Activated T-cell treated with anti-CD3 and anti-CD28 coated beads, Interleukin-2, amount 50 U/mL, for 24 hours (primary cell): ENCODE measurements at regions not wholly inside any gene's neighbourhood (a gene's known extent, or its start where the extent isn't known, plus 50 kb on each side); places are given as distances from the start of the nearest gene placed in this dataset.
"Not testable (repeated sequence)": the region's sequence is repeated elsewhere in the genome, so short reads cannot be mapped to it uniquely, and the experiment has no call there.

Experiments used
- DNase-seq: peaks from one replicate; pipeline ENCODE4 v3.0.0-alpha.2; 2020
- H3K27ac Mint-ChIP-seq: 2 replicates; pipeline ENCODE4 v1.8.0; 2020; ENCODE audit warnings: mild to moderate bottlenecking, mixed read lengths
- H3K27me3 Mint-ChIP-seq: 2 replicates; pipeline ENCODE4 v1.8.0; 2020; ENCODE audit warnings: mixed read lengths
- H3K36me3 Mint-ChIP-seq: 2 replicates; pipeline ENCODE4 v1.8.0; 2020; ENCODE audit warnings: low read depth, mixed read lengths
- H3K4me1 Mint-ChIP-seq: 2 replicates; pipeline ENCODE4 v1.8.0; 2020; ENCODE audit warnings: low read depth, mixed read lengths
- H3K4me3 Mint-ChIP-seq: 2 replicates; pipeline ENCODE4 v1.8.0; 2020; ENCODE audit warnings: mild to moderate bottlenecking, moderate library complexity, mixed read lengths
- H3K9me3 Mint-ChIP-seq: 2 replicates; pipeline ENCODE4 v1.8.0; 2020; ENCODE audit warnings: mixed read lengths

DNA sequence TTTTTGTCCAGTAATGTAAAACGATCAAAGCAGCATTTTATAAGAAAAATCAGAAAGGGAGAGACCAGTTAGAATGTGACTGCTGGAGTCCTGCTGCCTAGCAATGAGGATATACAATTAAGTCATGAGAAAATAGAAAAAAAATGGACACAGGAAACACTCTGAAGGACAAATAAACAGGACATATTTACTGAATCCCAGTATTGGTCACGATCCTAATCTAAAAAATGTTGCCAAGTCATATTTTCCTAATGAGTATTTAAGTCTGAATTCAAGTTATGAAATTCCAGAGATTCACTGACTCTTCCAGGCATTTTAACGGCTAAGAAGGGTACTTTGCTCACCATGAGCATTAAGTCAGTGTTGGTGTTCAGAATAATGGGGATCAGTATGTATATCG is 154.3 kb upstream of the CCDC54 start:
- no peaks in the 10 kb centered on the region for H3K36me3 Mint-ChIP-seq
- H3K4me1 Mint-ChIP-seq = no peaks in the 10 kb centered on the region
- H3K27me3 Mint-ChIP-seq = no peaks in the 10 kb centered on the region
- H3K27ac Mint-ChIP-seq = no peak overlapping the region
- H3K9me3 Mint-ChIP-seq = no peaks in the 10 kb centered on the region
- DNase-seq = no peak
- H3K4me3 Mint-ChIP-seq = no peak overlapping the region

DNA sequence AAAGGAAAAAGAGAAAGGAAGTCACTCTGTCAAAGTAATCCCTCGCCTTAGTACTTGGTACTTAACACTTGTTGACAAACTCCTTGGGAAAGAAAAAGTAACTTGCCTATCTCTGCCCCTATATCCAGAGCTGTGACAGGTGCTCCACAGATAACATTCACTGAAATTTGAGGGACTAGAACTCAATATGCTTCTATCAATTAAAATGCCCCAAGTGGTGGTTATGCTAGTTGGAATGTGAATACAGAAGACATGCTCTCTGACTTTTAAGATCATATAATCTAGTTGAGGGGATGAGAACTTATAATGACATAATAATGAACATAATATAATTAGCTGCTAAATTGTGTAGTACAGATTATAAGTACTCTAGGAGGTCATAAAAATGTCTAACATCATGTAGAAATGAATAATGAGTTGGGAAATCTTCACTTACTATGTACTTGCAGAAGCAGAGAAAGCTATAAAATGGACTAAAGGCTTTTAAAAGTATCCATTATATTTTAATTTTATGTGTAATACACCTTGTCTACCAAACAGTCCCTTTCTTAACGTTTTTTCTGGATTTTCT is 153.1 kb upstream of the CCDC54 start:
- Mint-ChIP-seq H3K36me3 (no peaks in the 10 kb centered on the region), H3K27me3 (no peaks in the 10 kb centered on the region), H3K27ac (no peak overlapping the region), H3K9me3 (no peaks in the 10 kb centered on the region), H3K4me3 (no peak overlapping the region), H3K4me1 (no peaks in the 10 kb centered on the region)
- DNase-seq = no peak

DNA sequence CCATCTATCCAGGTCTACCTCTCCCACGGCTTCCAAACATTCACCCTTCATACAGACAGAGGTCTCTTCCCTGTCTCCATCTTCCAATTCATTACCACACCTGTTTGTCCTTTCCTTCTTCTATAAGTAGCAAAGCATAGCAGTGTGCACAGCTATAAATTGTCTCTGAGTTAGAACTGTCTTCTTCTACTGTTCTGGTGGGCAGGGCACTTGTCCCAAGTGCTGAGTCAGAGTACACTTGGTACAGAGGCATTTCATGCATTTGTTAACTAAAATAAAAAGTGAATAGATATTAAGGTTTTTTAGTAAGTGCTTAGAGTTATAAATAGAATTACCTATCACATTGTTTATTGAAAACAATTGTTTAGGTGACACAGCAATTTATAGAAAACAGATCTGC is 150.1 kb upstream of the CCDC54 start:
- Mint-ChIP-seq H3K4me1 (no peaks in the 10 kb centered on the region), H3K9me3 (no peaks in the 10 kb centered on the region), H3K27me3 (no peaks in the 10 kb centered on the region), H3K4me3 (no peak overlapping the region), H3K36me3 (no peaks in the 10 kb centered on the region), H3K27ac (no peak overlapping the region)
- no peak for DNase-seq

DNA sequence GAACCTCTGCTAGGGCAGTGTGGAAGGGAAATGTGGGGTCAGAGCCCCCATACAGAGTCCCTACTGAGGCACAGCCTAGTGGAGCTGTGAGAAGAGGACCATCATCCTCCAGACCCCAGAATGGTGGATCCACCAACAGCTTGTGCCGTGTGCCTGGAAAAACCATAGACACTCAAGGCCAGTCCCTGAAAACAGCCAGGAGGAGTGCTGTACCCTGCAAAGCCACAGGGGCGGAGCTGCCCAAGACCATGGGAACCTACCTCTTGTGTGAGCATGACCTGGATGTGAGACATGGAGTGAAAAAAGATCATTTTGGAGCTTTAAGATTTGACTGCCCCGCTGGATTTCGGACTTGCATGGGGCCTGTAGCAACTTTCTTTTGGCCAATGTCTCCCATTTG is 143.4 kb upstream of the CCDC54 start:
- H3K36me3 Mint-ChIP-seq = not testable (repeated sequence)

DNA sequence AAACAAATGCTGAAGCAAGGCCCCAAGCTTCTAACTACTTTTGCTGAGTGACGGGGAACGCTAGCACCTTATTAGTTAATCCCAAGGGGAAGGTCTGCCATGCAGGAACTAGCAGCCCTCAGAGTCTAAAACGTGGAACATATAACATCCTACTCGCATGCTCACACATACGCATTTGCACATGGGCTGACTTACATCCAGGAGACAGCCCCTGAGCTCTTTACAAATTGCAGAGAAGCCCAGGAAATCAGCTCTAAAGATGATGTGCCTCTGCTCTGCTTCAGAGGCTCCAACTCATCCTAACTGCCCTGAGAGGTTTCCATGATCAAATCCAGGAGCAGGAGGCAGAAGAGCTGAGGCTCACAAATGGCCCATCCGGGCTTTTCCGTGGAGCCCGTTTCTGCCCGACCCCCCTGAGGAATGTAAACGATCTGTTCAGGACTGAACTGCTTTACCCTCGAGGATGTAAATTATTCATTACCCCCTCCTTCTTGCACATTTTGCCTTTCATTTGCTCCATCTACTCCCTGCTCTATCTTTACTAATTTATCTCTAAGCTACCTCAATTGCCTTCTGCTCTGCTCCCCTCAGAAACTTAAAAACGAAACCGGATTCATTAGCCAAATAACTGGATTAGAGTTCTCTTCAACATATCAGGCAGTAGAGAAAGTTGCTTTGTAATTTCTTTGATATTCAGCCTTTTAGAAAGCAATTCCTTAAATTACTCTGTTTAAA is 141.9 kb upstream of the CCDC54 start:
- Mint-ChIP-seq H3K27me3 (peaks cover 17% of the 10 kb centered on the region), H3K9me3 (no peaks in the 10 kb centered on the region), H3K4me3 (peak overlapping the region; percentile 57), H3K4me1 (peaks cover 14% of the 10 kb centered on the region), H3K27ac (no peak overlapping the region), H3K36me3 (no peaks in the 10 kb centered on the region)
- no peak for DNase-seq

More for the DNA sequence above, 143.4 kb upstream of the CCDC54 start:
- H3K9me3 Mint-ChIP-seq, H3K27ac Mint-ChIP-seq, DNase-seq, H3K4me1 Mint-ChIP-seq, H3K4me3 Mint-ChIP-seq: not testable (repeated sequence)
- H3K27me3 Mint-ChIP-seq = peaks cover 17% of the 10 kb centered on the region

DNA sequence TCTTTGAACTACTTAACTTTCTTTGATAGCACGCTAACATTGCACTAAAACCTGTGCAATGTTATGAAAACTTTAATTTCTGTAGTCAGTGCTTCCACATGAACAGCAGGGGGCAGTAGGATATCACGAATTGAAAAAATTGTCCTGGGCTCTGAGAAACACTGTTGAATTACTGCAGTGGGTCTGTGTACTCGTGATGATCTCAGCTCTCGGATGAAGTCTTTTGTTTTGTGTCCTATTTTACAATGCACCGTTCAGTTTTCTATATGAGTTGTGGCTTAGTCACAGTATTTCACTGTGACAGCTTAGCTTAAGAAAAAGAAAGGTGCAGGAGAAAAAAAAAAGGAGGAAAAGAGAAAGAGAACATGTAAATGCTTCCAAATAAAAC is 141.3 kb upstream of the CCDC54 start:
- Mint-ChIP-seq H3K9me3 (no peaks in the 10 kb centered on the region), H3K4me1 (peaks cover 16% of the 10 kb centered on the region), H3K27ac (no peak overlapping the region), H3K36me3 (peaks cover 2% of the 10 kb centered on the region), H3K4me3 (peak overlapping the region; percentile 57), H3K27me3 (peaks cover 20% of the 10 kb centered on the region)
- no peak for DNase-seq

DNA sequence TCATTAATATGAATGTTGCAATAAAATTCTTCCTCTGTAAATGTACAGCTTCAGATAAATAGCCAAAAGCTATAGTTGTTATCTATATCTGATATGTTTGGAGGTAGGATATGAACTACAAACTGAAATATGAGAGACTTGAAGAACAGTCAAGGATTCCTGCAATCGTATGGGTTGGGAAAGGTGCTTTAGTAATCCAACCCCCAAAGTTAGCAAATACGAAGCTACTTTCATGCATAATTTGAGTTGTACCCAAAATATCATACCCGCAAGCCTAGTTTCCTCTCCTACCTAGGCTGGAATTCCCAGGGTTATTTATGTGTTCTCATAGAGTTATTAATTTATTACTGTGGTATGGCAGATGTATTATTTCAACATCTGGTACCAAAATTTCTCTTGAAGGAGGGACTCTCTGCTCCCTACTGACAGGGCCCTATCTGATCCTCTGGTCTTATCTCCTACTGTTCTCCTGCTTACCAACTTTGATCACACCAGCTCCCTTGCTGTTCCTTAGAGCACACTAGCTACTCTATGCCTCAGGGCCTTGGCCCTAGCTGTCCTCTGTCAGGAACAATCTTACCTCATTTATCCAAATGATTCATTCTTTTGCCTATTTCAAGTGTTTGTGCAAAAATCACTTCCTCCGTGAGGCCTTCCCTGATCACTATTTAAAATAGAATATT is 140.4 kb upstream of the CCDC54 start:
- Mint-ChIP-seq H3K4me3 (no peak overlapping the region), H3K36me3 (peaks cover 6% of the 10 kb centered on the region), H3K9me3 (no peaks in the 10 kb centered on the region), H3K27me3 (peaks cover 25% of the 10 kb centered on the region), H3K27ac (no peak overlapping the region), H3K4me1 (peaks cover 21% of the 10 kb centered on the region)
- DNase-seq = no peak

DNA sequence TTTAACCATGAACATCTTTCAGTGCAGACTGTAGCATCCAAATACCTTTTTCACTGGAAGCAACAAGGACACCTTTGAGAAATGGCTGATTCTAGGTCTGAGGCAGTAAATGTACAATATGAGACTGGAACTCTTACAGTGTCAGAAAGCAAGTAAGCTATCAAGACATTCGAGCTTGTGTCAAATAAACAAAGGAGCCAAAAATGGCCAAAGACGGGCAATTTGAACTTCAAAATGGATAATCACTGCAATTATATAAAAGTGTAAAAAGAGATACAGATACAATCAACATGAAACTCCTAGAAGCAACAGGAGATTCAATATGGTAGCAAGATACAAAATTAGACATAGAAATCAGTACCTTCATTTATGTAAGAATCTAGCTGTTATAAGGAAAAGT is 138.5 kb upstream of the CCDC54 start:
- H3K36me3 Mint-ChIP-seq = peaks cover 6% of the 10 kb centered on the region
- peaks cover 24% of the 10 kb centered on the region for H3K4me1 Mint-ChIP-seq
- no peak overlapping the region for H3K4me3 Mint-ChIP-seq
- H3K9me3 Mint-ChIP-seq = no peaks in the 10 kb centered on the region
- H3K27ac Mint-ChIP-seq = no peak overlapping the region
- H3K27me3 Mint-ChIP-seq = peaks cover 29% of the 10 kb centered on the region
- DNase-seq = no peak

DNA sequence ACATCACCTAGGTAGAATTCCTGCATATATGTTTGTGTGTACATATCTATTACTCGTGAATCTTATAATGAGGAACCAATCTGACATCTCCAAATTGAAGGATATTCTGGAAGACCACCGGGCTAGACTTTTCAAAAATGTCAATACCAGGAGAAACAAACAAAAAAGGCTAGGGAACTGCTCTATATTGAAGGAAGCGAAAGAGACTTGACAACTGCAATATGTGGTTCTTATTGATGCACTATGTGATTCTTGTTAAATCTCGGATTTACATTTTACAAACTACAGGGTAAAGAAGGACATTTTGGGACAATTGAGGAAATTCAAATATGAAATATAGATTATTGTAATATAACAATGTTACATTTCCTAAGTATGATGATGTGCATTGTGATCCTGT is 137.5 kb upstream of the CCDC54 start:
- Mint-ChIP-seq H3K9me3 (no peaks in the 10 kb centered on the region), H3K27me3 (peaks cover 22% of the 10 kb centered on the region), H3K4me3 (peak overlapping the region; percentile 90), H3K4me1 (peaks cover 24% of the 10 kb centered on the region), H3K27ac (no peak overlapping the region), H3K36me3 (peaks cover 6% of the 10 kb centered on the region)
- no peak for DNase-seq

DNA sequence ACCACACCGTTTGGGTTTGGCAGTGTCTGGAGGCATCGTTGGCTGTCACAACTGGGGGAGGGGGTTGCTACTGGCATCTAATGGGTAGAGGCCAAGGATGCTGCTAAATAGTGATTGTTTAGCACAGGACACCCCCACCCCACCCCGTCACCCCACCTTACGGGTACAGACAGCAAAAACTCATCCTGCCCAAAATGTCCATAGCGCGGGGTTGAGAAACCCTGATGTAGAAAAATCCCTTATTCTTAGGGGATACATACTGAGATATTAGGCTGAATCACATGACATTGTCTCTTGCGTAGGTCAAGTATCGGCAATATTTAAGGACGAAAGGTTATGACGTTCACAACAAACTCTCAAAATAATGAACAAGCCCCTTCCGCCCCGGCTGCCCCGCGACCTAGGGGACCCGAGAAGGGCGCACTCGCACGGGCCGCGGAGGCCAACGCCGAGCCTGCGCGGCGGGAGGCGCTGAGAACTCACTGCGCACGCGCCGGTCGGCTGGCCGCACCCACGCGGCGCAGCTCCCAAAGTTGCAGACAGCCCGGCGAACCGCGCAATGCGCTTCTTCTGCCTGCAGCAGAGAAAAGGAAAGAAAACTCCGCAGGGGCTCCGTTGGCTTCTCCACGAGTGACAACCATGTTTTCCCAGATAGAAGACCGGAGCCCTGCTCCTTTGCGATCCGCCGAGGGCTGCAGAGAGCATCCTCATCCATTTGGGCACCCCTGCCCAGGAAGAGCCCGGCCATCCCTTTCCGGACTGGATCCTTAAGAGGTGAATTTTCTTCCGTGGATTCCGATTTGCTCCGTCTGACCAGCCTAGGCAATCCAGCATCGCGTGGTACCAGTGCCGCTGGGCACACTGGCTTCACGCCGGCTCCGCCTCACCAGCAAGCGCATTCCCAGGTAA is 136.8 kb upstream of the CCDC54 start:
- H3K4me3 Mint-ChIP-seq = peak overlapping the region; percentile 90
- no peaks in the 10 kb centered on the region for H3K9me3 Mint-ChIP-seq
- peaks cover 22% of the 10 kb centered on the region for H3K27me3 Mint-ChIP-seq
- H3K27ac Mint-ChIP-seq = peak overlapping the region; percentile 49
- H3K4me1 Mint-ChIP-seq = peaks cover 23% of the 10 kb centered on the region
- peak; percentile 86 for DNase-seq
- H3K36me3 Mint-ChIP-seq = peaks cover 6% of the 10 kb centered on the region

DNA sequence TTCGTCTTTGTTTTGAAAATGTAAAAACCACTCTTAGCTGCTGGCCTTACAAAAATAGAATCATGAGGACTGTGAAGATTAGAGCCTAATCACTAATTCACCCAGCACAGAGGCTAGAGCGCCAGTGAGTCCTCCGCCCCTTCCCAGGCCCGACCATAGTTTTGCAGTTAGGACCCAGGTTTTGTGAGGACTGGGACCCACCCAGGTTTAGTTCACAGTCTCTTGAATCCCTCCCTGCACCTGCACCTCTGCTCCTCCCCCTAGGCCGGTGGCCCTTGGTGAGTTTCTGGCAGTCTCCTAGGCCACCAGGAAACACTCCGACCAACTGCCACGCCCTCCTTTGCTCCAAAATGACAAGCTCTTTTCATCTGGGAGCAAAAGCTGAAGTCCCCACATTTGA is 136.0 kb upstream of the CCDC54 start:
- Mint-ChIP-seq H3K27ac (peak overlapping the region; percentile 49), H3K27me3 (peaks cover 18% of the 10 kb centered on the region), H3K36me3 (peaks cover 6% of the 10 kb centered on the region), H3K4me3 (peak overlapping the region; percentile 90), H3K4me1 (peaks cover 16% of the 10 kb centered on the region), H3K9me3 (no peaks in the 10 kb centered on the region)
- peak; percentile 41 for DNase-seq

DNA sequence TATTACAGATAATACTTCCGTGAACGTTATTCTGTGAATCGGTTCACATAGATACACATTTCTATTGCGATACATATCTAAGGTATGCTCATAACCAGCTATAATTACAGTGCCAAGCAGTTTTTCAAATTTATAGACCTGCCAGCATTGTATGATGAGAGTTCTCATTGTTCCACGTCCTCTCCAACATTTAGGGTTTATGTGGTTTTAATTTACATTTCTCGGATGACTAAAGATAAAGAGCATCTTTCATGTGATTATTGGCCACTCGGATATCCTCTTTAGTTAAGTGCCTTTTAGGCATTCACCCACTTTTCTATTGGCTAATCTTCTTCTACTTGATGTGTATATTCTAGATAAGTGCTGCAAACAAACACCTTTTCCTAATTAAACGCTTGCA is 134.7 kb upstream of the CCDC54 start:
- H3K9me3 Mint-ChIP-seq = no peaks in the 10 kb centered on the region
- H3K4me1 Mint-ChIP-seq = peaks cover 15% of the 10 kb centered on the region
- H3K27me3 Mint-ChIP-seq = peaks cover 15% of the 10 kb centered on the region
- no peak overlapping the region for H3K4me3 Mint-ChIP-seq
- peaks cover 6% of the 10 kb centered on the region for H3K36me3 Mint-ChIP-seq
- DNase-seq = no peak
- no peak overlapping the region for H3K27ac Mint-ChIP-seq

DNA sequence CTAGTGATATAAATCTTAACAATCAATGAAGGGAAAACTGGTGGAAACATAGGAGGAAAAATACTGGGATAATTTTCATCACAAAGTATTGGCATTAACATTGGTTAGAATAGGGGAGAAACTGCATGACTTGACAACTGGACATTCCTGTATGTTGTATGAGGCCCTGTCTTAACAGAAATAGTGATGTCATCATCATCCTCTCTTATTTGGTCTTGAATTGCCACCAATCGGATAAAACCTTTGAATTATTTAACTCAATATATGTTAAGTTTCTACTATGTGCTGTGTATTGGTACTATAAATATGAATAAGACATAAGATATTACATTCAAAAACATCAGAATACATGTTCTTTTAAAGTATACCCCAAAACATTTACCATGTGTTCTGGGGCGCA is 130.1 kb upstream of the CCDC54 start:
- H3K27me3 Mint-ChIP-seq = peaks cover 4% of the 10 kb centered on the region
- no peaks in the 10 kb centered on the region for H3K9me3 Mint-ChIP-seq
- peaks cover 3% of the 10 kb centered on the region for H3K4me1 Mint-ChIP-seq
- H3K27ac Mint-ChIP-seq = no peak overlapping the region
- no peak overlapping the region for H3K4me3 Mint-ChIP-seq
- H3K36me3 Mint-ChIP-seq = no peaks in the 10 kb centered on the region
- no peak for DNase-seq

DNA sequence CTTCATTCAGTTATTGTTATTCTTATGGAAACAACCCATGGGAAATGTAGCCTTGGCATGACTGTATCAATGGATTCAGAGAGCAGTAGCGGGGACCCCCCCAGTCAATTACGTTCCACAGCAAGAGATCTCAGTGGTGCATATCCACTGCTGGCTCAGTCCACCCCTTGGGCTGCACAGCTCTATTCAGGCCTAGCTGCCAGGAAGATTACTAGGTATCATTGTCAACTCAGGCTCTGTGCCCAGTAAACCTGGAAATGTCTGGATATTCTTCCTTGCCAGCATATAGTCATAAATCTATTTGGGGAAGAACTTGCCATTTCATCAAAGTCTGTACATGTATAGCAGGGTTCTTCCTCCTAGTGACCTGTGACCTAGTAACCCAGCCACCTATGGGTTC is 128.1 kb upstream of the CCDC54 start:
- no peaks in the 10 kb centered on the region for H3K9me3 Mint-ChIP-seq
- no peaks in the 10 kb centered on the region for H3K27me3 Mint-ChIP-seq
- no peak overlapping the region for H3K27ac Mint-ChIP-seq
- no peak for DNase-seq
- no peak overlapping the region for H3K4me3 Mint-ChIP-seq
- no peaks in the 10 kb centered on the region for H3K36me3 Mint-ChIP-seq
- no peaks in the 10 kb centered on the region for H3K4me1 Mint-ChIP-seq
